GM12865 (cell line): ENCODE measurements at regions not wholly inside any gene's neighbourhood (a gene's known extent, or its start where the extent isn't known, plus 50 kb on each side); places are given as distances from the start of the nearest gene placed in this dataset.

Source experiments
- DNase-seq: peaks from one replicate; pipeline ENCODE4 v3.0.0; 2010; ENCODE audit warnings: low read depth
- H3K4me3 ChIP-seq: 2 replicates; pipeline ENCODE4 v1.5.1; 2011; ENCODE audit warnings: mild to moderate bottlenecking, low read depth, low read length, control low read depth
- TF ChIP-seq, protein P1 (sequence below): IDR thresholded peaks from 2 replicates; pipeline ENCODE4 v1.5.1; 2011; ENCODE audit warnings: low read length, control low read depth, low read depth, inconsistent platforms; ENCODE audit not compliant: insufficient read depth; ENCODE audit errors: missing control alignments

DNA sequence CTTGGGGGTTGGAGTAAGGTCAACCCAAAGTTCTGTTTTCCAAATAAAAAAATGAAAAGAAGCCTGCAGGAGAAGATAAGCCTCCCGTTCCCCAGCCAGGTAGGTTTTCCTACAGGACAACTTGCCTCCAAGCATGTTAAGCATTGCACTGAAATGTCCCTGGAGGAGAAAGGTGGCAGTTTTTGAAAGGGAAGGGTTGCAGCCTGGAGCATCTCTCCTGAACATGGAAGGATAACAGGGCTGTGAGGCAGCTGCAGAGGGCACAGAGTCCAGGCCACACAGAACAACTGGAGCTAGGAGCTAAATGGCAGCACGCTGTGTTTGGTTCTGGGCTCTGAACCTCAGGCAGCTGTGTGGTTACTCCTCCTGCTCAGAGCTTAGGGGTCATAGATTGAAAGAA is 452.9 kb downstream of the TCERG1L start:
- DNase-seq, result no peak
- TF ChIP-seq, protein P1, sequence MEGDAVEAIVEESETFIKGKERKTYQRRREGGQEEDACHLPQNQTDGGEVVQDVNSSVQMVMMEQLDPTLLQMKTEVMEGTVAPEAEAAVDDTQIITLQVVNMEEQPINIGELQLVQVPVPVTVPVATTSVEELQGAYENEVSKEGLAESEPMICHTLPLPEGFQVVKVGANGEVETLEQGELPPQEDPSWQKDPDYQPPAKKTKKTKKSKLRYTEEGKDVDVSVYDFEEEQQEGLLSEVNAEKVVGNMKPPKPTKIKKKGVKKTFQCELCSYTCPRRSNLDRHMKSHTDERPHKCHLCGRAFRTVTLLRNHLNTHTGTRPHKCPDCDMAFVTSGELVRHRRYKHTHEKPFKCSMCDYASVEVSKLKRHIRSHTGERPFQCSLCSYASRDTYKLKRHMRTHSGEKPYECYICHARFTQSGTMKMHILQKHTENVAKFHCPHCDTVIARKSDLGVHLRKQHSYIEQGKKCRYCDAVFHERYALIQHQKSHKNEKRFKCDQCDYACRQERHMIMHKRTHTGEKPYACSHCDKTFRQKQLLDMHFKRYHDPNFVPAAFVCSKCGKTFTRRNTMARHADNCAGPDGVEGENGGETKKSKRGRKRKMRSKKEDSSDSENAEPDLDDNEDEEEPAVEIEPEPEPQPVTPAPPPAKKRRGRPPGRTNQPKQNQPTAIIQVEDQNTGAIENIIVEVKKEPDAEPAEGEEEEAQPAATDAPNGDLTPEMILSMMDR, result no peak
- no peak overlapping the region for H3K4me3 ChIP-seq

GRCh38 chr10:130859427-130859826 is 452.1 kb downstream of the TCERG1L start:
- DNase-seq, result no peak
- TF ChIP-seq, protein P1, result no peak
- no peak overlapping the region for H3K4me3 ChIP-seq

GRCh38 chr10:130862122-130862521 is 449.4 kb downstream of the TCERG1L start:
- no peak for DNase-seq
- H3K4me3 ChIP-seq, result no peak overlapping the region
- TF ChIP-seq, protein P1, result no peak

DNA sequence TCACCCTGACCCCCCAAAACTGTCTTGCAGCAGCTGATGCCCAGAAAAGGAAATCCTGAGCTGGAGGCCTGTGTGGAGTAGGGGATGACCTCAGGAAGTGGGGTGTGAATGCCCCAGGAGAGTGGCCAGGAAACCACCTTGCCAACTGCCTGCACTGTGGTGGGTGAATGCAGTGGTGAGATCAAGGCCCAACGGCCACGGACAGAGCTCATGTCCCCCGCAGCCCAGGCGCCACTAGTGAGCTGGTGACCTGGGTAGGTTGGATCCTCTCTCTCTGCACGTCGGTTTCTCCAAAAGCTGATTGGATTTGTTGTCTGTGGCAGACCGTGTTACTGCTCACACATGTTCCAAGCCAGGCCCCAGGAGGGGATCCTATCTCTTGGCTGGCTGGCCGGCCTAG is 448.9 kb downstream of the TCERG1L start:
- TF ChIP-seq, protein P1, result no peak
- H3K4me3 ChIP-seq, result no peak overlapping the region
- DNase-seq, result no peak

GRCh38 chr10:130863044-130863443 is 448.5 kb downstream of the TCERG1L start:
- DNase-seq, result no peak
- TF ChIP-seq, protein P1, result no peak
- no peak overlapping the region for H3K4me3 ChIP-seq

DNA sequence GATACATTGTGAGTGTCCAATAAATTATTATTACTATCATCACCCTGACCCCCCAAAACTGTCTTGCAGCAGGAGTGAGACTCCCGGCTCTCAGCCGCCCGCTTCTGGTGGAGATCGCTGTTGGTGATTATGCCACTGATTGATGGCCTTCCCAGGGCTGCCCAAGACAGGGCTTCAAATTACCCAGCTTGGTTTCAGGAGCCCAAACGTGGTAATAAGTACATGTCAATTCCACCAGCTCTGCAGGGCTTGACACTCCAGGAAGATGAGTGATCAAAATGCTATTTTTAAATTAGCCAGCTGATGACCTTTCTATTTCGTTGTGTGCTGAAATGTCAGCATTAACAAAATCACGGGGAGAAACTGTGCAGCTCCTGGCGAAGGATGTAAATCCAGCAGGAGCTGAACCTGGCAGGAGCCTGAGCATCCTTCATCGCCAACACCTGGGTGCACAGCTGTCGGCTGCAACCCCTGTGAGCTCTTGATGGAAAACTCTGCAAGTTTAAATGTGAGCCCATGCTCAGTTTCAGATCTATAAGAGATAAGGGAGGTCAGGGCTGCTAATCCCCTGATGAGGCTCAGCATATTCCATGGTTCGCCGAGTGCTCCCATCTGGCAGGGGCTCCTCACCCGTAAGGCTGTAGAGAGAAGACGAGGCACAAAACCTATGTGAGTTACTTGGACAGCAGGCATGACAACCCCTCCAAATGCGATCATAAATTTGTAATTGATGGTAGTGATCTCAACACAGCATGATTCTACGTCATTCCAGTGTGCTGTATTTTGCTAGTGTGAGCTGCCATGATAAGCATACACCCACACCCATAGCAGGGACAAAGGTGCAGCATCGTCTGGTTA is 446.3 kb downstream of the TCERG1L start:
- TF ChIP-seq, protein P1, result no peak
- DNase-seq, result no peak
- H3K4me3 ChIP-seq, result no peak overlapping the region

DNA sequence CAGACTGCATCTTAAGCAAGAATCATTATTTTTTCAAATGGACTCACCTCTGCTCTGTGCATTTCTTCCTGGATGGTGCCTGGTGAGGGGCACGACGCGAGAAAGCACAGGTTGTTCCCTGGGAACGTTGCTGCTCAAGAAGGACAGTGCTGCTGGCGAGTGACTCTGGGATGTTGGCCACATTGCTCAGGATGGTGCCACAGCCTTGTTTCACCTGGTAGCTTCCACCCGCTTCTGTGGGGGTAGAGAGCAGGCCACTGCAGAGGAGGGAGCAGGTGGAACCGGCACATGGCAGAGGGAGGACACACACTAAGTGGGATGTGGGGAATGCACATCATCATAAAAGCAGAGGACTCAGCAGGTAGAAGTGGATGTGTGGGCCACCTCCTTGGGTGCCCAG is 444.7 kb downstream of the TCERG1L start:
- H3K4me3 ChIP-seq, result no peak overlapping the region
- no peak for DNase-seq
- TF ChIP-seq, protein P1, result no peak
